K562 (cell line): ENCODE measurements at regions not wholly inside any gene's neighbourhood (a gene's known extent, or its start where the extent isn't known, plus 50 kb on each side); places are given as distances from the start of the nearest gene placed in this dataset.

ENCODE experiments used
- ATAC-seq: fragments of 200-7000 bp; cut with Tn5 transposase; 3 replicates; pipeline ENCODE4 v1.9.1; 2020; ENCODE audit warnings: moderate library complexity
- BruUV-seq: library from RNA; stranded (reverse); fragments of 400-500 nt; replicated peaks from 2 replicates; lab custom pipeline; 2021; lab: Mats Ljungman, UMichigan
- CTCF ChIA-PET: fragments of 300-600 bp; formaldehyde crosslinking; extraction: SDS; loops from one replicate; lab custom pipeline; 2021; ENCODE audit warnings: low intra/inter-chr PET ratio; lab: Yijun Ruan, JAX
- POLR2A ChIA-PET: fragments of 300-600, 350-650 bp; sonication (Branson Sonifier 250); formaldehyde crosslinking; extraction: SDS; loops from one replicate; lab custom pipeline; 2021; ENCODE audit warnings: antibody characterized with exemption, inconsistent platforms; lab: Yijun Ruan, JAX
- DNase-seq, 4 experiments: peaks; one replicate each; pipeline versions ENCODE4 v3.0.0 to v3.0.0-alpha.2; 2011 to 2018; ENCODE audit warnings: low spot score in 3 of 4, mixed read lengths in 3 of 4; ENCODE audit errors: extremely low read depth in 1 of 4
- FAIRE-seq: peaks from 2 replicates; lab custom pipeline; 2011; peaks lifted over from hg19 to GRCh38; lab: Jason Lieb, UNC
- H2AFZ ChIP-seq: 2 replicates; pipeline ENCODE4 v1.6.0; 2011; ENCODE audit warnings: low read depth, low read length, control low read depth, inconsistent platforms
- H3K27ac ChIP-seq: fragments of 200-600 bp; 3 replicates; pipeline ENCODE4 v1.8.0; 2011; ENCODE audit warnings: low read depth, mild to moderate bottlenecking, control low read depth, inconsistent platforms, low read length, moderate library complexity, mixed read lengths; ENCODE audit errors: extremely low read depth
- H3K27me3 ChIP-seq, 2 experiments: fragments of 300-600 bp in 1 of 2; 2 replicates in 1 of 2; 3 replicates in 1 of 2; pipeline versions ENCODE4 v1.6.0 to v1.8.0; 2011; ENCODE audit warnings: inconsistent platforms in 2 of 2, low read length in 2 of 2, mild to moderate bottlenecking in 1 of 2, mixed read lengths in 1 of 2, moderate library complexity in 1 of 2; ENCODE audit not compliant: control insufficient read depth in 2 of 2, insufficient read depth in 2 of 2
- H3K36me3 ChIP-seq: fragments of 300-600 bp; 3 replicates; pipeline ENCODE4 v1.8.0; 2011; ENCODE audit warnings: mild to moderate bottlenecking, low read length, inconsistent platforms; ENCODE audit not compliant: control insufficient read depth, insufficient read depth
- H3K4me1 ChIP-seq, 2 experiments: fragments of 200-600 bp in 1 of 2; replicated peaks in 1 of 2; 2 replicates in 1 of 2; 3 replicates in 1 of 2; pipeline versions ENCODE4 v1.5.1 to v1.8.0; 2011; ENCODE audit warnings: inconsistent platforms in 2 of 2, low read length in 2 of 2, mild to moderate bottlenecking in 1 of 2, mixed read lengths in 1 of 2, moderate library complexity in 1 of 2; ENCODE audit not compliant: control insufficient read depth in 2 of 2, insufficient read depth in 2 of 2
- H3K4me2 ChIP-seq: 2 replicates; pipeline ENCODE4 v1.6.1; 2011; ENCODE audit warnings: low read length, control low read depth, inconsistent platforms, mixed read lengths; ENCODE audit not compliant: insufficient read depth
- H3K4me3 ChIP-seq: fragments of 200-600 bp; sonication (generic), shearing (Covaris generic); 2 replicates; pipeline ENCODE4 v1.5.1; 2016; ENCODE audit warnings: control low read depth, inconsistent platforms
- H3K79me2 ChIP-seq: fragments of 200-600 bp; 3 replicates; pipeline ENCODE4 v1.8.0; 2011; ENCODE audit warnings: low read length, inconsistent platforms; ENCODE audit not compliant: control insufficient read depth, insufficient read depth
- H3K9ac ChIP-seq, 2 experiments: 2 replicates each; pipeline versions ENCODE4 v1.6.0 to v1.6.1; 2011; ENCODE audit warnings: low read depth in 2 of 2, low read length in 2 of 2, control low read depth in 1 of 2, inconsistent platforms in 1 of 2, mild to moderate bottlenecking in 1 of 2, mixed read lengths in 1 of 2; ENCODE audit not compliant: insufficient read depth in 1 of 2
- H3K9me1 ChIP-seq: one replicate; pipeline ENCODE4 v1.6.0; 2011; ENCODE audit warnings: inconsistent platforms, mild to moderate bottlenecking, low read length, moderate library complexity; ENCODE audit not compliant: control insufficient read depth, insufficient read depth
- H3K9me3 ChIP-seq: replicated peaks from 2 replicates; pipeline ENCODE4 v1.5.1; 2011; ENCODE audit warnings: low read depth, low read length, inconsistent platforms; ENCODE audit not compliant: control insufficient read depth, insufficient read depth
- H4K20me1 ChIP-seq: replicated peaks from 2 replicates; pipeline ENCODE4 v1.6.1; 2011; ENCODE audit warnings: low read length, inconsistent platforms, mixed read lengths; ENCODE audit not compliant: control insufficient read depth, insufficient read depth
- CREB3L1 ChIP-seq: fragments of 450-650 bp; IDR thresholded peaks from 2 replicates; pipeline ENCODE4 v1.6.1; 2014; ENCODE audit warnings: low read depth, mild to moderate bottlenecking, moderate library complexity, borderline replicate concordance
- HDAC1 ChIP-seq, 2 experiments: fragments of 450-650 bp; IDR thresholded peaks; 2 replicates each; pipeline ENCODE4 v1.6.1; 2016 to 2017; ENCODE audit warnings: inconsistent platforms in 1 of 2, mild to moderate bottlenecking in 1 of 2, moderate library complexity in 1 of 2
- HLTF ChIP-seq: fragments of 450-650 bp; IDR thresholded peaks from 2 replicates; pipeline ENCODE4 v1.6.1; 2016
- MBD2 ChIP-seq: sonication (generic); IDR thresholded peaks from 2 replicates; pipeline ENCODE4 v1.6.1; 2016; ENCODE audit warnings: low read depth, borderline replicate concordance
- NR3C1 ChIP-seq: sonication (generic); formaldehyde crosslinking; IDR thresholded peaks from 2 replicates; pipeline ENCODE4 v1.8.1; 2022; ENCODE audit warnings: missing genetic modification reagents
- PTRF ChIP-seq: fragments of 450-650 bp; IDR thresholded peaks from 2 replicates; pipeline ENCODE4 v1.6.1; 2016; ENCODE audit warnings: mild to moderate bottlenecking, missing genetic modification characterization, missing compliant biosample characterization
- RFX5 ChIP-seq: IDR thresholded peaks from 2 replicates; pipeline ENCODE4 v1.6.1; 2011; ENCODE audit warnings: low read depth, mild to moderate bottlenecking, improper control_type of control experiment, low read length
- ZFP30 ChIP-seq: fragments of 250-450 bp; sonication (Bioruptor Pico); IDR thresholded peaks from 2 replicates; pipeline ENCODE4 v1.8.0; 2022; ENCODE audit warnings: moderate library complexity, mild to moderate bottlenecking, inconsistent platforms, borderline replicate concordance
- ZNF232 ChIP-seq: sonication (generic); formaldehyde crosslinking; IDR thresholded peaks from 2 replicates; pipeline ENCODE4 v1.8.0; 2022; ENCODE audit warnings: mild to moderate bottlenecking, missing genetic modification reagents
- ZNF316 ChIP-seq: fragments of 450-650 bp; IDR thresholded peaks from 2 replicates; pipeline ENCODE4 v1.6.1; 2016
- ZNF551 ChIP-seq: fragments of 250-450 bp; sonication (Bioruptor Pico); IDR thresholded peaks from 2 replicates; pipeline ENCODE4 v1.5.0; 2021; ENCODE audit warnings: mild to moderate bottlenecking, moderate library complexity
- WGBS: fragments of 100-300 bp; shearing (Covaris generic); methylation state at CpG from one replicate; pipeline ENCODE4 v1.1.6; 2016; ENCODE audit warnings: low coverage, mixed read lengths; ENCODE audit not compliant: insufficient coverage; ENCODE audit errors: missing lambda C conversion rate; 5-methylcytosine and 5-hydroxymethylcytosine counted together
- in situ Hi-C: fragments of 300-500 bp; cut with MboI; formaldehyde crosslinking; loops from 4 replicates; pipeline ENCODE4 v1.15.0; 2018; ENCODE audit warnings: inconsistent platforms, mixed read lengths
- intact Hi-C: fragments of 100-400 bp; cut with micrococcal nuclease; formaldehyde crosslinking; loops from 2 replicates; pipeline ENCODE4 v1.14.2; 2022

- BruUV-seq: no TSS peak
- H3K4me3 ChIP-seq: no peak overlapping the region
- POLR2A ChIA-PET: no interaction called here
- no peaks in the 10 kb centered on the region for H3K4me1 ChIP-seq
- no peaks in the 10 kb centered on the region for H3K79me2 ChIP-seq
- H4K20me1 ChIP-seq: no peaks in the 10 kb centered on the region
- intact Hi-C loops: no loop called here
- H3K27ac ChIP-seq: no peak overlapping the region
- ATAC-seq (no peak), DNase-seq (no peak), FAIRE-seq (no peak)
- WGBS: 3% methylated on average over 3 of the region's 3 CpGs
- no peak for TF ChIP-seq CREB3L1
- no peak for TF ChIP-seq HDAC1 (IDR thresholded peaks at IDR 0.05)
- no peak for TF ChIP-seq RFX5
- no peak for TF ChIP-seq PTRF (tag)
- TF ChIP-seq MBD2: no peak
- TF ChIP-seq NR3C1: no peak
- no peak for TF ChIP-seq ZNF316
- no peak for TF ChIP-seq HLTF
- no peak for TF ChIP-seq ZNF551
- no peak for TF ChIP-seq ZNF232 (CRISPR knock-in tag)
- TF ChIP-seq ZFP30 (CRISPR knock-in tag): no peak
- no peak overlapping the region for H3K4me2 ChIP-seq
- H3K9me3 ChIP-seq: no peaks in the 10 kb centered on the region
- no peak overlapping the region for H3K9ac ChIP-seq
- H2AFZ ChIP-seq: no peak overlapping the region
- CTCF ChIA-PET: no interaction called here
- in situ Hi-C loops: no loop called here
- no peaks in the 10 kb centered on the region for H3K36me3 ChIP-seq
- no peaks in the 10 kb centered on the region for H3K27me3 ChIP-seq
- H3K9me1 ChIP-seq: no peaks in the 10 kb centered on the region
Observed at GRCh38 chr18:77552945-77553344, 303.3 kb downstream of the GALR1 start.
